ENCODE measurements at regions not wholly inside any gene's neighbourhood (a gene's known extent, or its start where the extent isn't known, plus 50 kb on each side); places are given as distances from the start of the nearest gene placed in this dataset.
"Not testable (repeated sequence)": the region's sequence is repeated elsewhere in the genome, so short reads cannot be mapped to it uniquely, and the experiment has no call there.

GRCh38 chr6:55117267-55117666 is 57.0 kb upstream of the HCRTR2 start:
- no peaks in the 10 kb centered on the region for H3K36me3 ChIP-seq (ENCODE audit: control insufficient read depth, insufficient read depth, low read length)
- ChIA-PET POLR2A (no interaction called here), CTCF (no interaction called here)
- H3K4me3 ChIP-seq (ENCODE audit: low read depth, low read length): no peak overlapping the region
- DNase-seq (ENCODE audit: low read depth): no peak
- TF ChIP-seq CTCF (IDR thresholded peaks at IDR 0.05; ENCODE audit: insufficient read depth, low read depth, low read length): no peak
- no peaks in the 10 kb centered on the region for H3K27me3 ChIP-seq (ENCODE audit: control insufficient read depth, insufficient read depth, low read length)

GRCh38 chr6:55124241-55124640 is 50.1 kb upstream of the HCRTR2 start:
- H3K36me3 ChIP-seq (ENCODE audit: control insufficient read depth, insufficient read depth, low read length); H3K27me3 ChIP-seq (ENCODE audit: control insufficient read depth, insufficient read depth, low read length); DNase-seq (ENCODE audit: low read depth); H3K4me3 ChIP-seq (ENCODE audit: low read depth, low read length); POLR2A ChIA-PET: not testable (repeated sequence)
- CTCF ChIA-PET: interaction anchor here (0.5 kb wide), 1 partner anchor 365 kb away, joined by 3 read pairs; no protein-coding TSS in a partner anchor

Measured in BJ (cell line).